ENCODE measurements at regions not wholly inside any gene's neighbourhood (a gene's known extent, or its start where the extent isn't known, plus 50 kb on each side); places are given as distances from the start of the nearest gene placed in this dataset.

- DNase-seq = no peak
Observed at GRCh38 chr12:98151105-98151590, 364.2 kb upstream of the TMPO start.

DNA sequence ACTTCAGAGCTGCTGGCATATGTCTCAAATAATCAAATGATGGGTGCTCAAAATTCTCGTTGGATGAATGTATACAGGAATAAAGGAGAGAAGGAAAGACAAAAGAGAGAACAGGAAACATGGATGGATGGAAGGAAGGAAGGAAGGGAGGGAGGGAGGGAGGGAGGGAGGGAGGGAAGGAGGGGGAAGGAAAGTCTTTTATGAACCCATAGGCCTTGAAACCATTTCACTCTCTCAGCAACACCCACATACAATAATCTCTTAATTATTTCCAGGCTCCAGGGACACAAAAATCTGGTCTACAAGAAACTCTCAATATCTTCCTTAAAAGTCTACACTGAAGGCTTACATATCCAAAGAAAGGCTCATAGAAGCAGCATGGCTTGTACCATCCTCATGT is 363.4 kb upstream of the TMPO start:
- DNase-seq = no peak

DNA sequence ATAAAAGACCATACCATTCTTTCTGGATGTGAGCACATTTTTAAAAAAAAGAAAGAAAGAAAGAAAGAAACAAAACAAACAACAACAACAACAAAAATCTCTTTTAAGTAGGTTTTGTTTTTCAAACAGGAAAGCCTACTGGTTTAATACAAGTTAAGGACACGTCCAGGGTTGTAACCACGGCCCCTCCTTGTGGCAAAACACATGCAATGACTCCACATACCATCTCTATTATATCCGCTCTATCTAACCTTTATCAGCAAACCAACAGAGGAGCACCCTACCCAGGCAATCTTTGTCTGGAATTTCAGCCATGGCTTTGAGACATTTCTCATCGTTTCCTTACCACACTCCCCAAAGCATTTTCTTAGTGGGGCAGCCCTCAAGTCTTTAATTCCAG is 360.5 kb upstream of the TMPO start:
- no peak for DNase-seq

DNA sequence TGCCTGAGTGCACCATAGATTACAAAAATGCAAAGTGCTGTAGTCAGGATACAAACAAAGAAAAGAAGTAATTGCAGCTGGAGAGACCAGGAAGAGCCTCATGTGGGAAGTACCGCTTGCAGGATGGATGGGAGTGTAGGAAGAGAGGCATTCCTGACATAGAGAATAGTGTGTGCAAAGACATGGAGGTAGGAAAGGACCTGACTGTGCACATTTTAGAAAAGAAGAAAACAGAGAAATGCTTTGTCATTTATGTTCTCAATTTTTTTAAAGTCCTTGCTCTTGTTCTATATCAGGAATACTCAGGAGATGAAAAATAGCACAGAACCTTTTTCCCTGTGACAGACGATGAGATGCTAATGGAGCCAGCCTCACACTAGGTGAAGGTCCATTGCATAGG is 358.7 kb upstream of the TMPO start:
- DNase-seq = no peak

DNA sequence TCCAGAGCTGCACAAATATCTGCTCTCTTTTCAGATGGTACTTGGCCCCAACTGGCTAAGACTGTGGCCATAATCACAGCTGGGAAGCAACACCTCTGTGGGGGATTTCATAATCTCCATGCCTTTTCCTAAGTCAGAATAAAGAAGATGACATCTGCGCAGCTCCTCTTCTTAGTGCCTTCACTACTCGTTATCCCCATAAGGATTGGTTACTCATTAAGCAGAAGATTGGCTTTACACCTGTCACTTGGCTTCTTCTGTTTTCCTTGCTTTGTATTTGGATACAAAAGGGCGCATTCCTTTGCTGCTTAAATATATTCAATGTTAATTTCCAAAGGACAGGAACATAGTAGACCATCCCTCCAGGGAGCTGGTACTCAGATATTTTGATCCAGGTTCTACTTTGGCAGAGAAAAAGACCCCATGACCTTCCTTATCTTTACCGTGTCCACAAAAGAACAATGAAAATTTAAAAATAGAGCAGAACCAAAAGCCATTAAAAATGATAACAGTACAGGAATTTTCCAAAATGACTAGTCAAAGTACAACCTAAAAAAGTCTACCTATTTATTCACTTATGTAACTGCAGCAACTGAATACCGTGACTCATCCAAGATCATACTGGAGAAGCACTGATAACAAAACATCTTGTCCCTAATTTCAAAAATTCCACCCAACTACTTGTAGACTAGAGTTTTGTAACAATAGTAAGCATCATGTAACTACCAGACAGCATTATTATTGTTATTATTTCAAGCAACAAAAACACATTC is 352.3 kb upstream of the TMPO start:
- no peak for DNase-seq

DNA sequence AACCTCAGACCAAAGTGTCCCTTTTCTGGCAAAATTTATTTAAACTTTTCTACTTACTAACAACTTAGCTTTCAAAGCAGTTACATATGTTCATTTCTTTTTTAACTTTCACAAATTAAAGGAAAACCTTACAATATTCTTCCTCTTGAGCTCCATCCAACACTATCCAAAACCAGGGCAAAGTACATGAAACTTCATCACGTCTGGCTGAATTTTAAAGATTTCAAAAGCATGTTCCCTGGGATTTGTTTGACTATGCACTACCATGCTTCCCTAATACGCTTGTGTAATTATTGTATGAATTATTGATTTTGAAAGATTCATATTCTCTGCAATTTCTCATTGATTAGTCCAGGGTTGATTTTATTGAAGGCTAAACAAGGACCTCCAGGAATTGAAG is 343.1 kb upstream of the TMPO start:
- DNase-seq = no peak

DNA sequence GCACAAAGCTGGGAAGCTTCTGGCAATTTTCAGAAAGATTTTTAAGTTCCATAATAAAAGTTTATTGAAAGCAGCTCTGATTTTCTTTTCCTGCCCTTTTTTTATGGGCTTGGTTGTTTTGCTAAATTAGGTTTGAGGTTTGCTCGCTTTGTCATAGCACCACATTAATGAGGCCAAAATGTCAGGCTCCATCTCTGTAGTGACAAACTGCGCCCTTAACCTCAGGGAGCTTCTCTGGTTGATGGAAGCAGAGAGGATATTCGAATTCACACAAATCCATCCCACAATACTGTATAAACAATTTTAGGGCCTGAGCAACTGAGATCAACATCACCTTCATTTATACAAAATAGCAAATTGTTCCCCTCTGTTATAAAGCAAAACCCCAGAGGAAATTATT is 342.6 kb upstream of the TMPO start:
- DNase-seq = no peak

DNA sequence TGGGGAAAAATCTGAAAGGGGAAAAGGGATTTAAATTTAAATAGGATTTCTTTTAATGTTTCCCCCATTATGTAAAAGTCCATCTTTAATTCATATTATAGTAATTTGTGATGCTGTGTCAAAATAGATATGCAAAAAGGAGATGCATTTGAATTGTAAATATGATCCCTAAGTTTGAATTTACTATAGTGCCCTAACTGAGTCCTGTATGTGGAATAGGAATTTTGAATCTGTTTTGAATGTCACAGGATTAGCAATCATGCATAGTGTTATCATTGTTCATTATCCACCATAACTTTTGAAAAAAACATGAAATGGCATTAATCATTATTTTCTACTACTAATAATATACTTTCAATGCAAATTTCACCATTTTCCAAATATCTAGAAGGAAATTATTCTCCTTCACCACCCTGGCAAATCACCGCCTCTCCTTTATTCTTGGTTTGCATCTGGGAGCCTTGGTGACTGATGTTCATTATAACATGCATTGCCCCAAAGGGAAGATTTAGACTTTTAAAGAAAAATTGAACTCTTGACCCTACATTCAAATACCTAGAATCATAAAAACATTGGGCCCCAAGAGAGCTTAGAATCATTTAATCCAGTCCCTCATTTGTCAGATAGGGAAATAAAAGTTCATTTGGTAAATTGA is 341.5 kb upstream of the TMPO start:
- no peak for DNase-seq

DNA sequence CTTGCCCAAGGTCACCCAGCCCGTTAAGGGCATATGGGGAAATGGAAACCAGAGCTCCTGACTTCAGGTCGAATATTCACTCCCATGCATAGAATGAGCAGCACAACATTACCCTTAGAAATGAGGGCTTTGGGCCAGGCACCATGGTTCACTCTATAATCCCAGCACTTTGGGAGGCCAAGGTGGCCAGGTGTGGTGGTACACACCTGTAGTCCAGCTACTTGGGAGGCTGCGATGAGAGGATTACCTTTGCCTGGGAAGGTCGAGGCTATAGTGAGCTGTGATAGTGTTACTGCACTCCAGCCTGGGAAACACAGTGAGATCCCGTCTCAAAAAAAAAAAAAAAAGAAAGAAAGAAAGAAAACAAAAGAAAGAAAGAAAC is 341.0 kb upstream of the TMPO start:
- no peak for DNase-seq

DNA sequence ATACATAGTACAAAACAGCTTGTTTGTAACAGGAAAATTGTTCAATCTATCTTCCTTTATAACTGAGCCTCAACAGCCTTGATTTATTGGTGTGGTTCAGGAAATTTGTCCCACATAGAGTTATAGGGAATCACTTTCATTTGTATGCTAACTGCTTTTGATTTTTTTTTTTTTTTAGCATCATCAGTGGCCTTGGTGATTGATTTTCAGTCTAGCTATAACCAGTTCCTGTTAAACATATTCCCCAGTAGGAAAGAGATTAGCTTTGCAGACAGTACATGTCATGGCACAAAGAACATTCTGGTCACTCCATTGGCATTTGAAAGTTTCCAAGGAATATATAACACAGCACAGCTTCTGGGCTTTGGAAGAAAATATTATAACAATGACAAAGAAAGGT is 337.3 kb upstream of the TMPO start:
- no peak for DNase-seq

DNA sequence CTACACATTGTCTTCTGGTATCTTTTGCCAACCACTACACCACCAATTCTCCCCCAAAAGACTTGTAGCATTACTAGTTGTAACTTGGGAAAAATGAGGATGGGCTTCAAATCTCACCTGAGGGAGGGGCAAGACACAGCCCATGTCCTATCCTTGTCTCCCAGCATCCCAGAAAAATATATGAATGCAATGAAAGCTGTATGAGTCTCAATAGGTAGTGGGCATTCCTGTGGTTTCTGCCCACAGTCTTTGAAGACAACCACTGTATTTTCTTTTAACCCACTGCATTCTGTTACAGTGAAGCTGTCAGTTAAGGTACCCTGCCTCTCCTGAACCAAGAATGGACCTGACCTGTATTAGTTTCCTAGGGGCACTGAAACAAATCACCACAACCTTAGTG is 336.2 kb upstream of the TMPO start:
- no peak for DNase-seq

DNA sequence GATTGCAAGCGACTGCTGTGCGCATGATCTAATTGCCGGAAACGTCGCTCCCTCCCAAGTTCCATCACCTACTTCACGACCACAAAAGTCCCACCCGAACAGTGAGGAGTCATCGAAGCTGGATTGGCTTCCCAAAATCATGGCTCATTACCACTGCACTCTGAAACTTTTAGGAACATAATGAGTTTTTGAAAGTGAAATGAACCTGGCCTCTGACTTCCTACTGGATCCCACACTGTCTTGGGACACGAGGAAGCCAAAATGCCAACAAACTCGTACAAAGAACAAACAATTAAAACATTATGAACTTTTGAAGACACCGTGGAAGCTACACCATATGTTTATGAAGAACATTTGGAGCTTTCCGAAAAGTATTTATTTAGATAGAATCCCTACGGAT is 334.8 kb upstream of the TMPO start:
- no peak for DNase-seq

DNA sequence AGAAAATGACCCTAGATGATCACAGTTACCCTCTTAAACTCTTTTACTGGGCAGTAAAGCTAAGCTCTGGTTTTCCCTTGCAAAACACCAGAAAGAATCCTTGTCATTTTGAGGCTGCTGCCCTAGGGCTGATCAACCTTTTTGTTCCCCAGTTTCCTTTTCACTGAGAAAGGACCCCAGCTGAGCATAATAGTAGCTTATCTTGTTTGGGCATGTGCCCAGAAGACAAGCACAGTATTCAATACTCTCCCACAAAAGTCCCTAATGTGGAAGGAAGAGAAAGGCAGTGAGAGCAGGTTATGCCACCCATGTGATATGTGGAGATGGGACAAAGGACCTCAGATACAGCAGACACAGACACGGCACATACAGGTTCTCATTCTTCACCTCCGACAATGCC is 332.6 kb upstream of the TMPO start:
- no peak for DNase-seq

- no peak for DNase-seq
Observed at GRCh38 chr12:98185606-98186005, 329.8 kb upstream of the TMPO start.

DNA sequence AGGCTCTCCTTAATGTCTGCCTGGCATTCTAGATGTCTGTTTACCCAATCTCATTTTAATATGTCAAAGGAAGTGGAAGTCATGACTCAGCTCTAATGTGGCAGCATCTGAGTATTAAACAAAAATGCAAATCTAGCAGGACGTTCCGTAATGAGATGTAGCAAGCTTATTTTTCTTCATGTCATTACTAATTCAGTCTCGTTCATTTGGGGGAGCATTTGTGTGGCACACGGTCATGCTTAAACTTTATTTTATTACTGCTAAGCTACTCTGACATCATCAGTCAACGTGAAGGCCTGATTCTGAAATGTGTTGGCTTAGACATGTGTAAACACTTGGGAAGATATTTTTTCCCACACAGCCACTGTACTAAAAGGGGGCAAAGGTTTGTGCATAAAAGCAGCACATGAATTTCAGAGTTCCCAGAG is 326.7 kb upstream of the TMPO start:
- DNase-seq = peak in 3 of 4 experiments; percentile 9 to 66 (median 55)

- no peak for DNase-seq
Observed at GRCh38 chr12:98194591-98194990, 320.8 kb upstream of the TMPO start.

- DNase-seq = no peak
Observed at GRCh38 chr12:98198261-98198982, 317.0 kb upstream of the TMPO start.

GRCh38 chr12:98208816-98209215 is 306.6 kb upstream of the TMPO start:
- DNase-seq = no peak

DNA sequence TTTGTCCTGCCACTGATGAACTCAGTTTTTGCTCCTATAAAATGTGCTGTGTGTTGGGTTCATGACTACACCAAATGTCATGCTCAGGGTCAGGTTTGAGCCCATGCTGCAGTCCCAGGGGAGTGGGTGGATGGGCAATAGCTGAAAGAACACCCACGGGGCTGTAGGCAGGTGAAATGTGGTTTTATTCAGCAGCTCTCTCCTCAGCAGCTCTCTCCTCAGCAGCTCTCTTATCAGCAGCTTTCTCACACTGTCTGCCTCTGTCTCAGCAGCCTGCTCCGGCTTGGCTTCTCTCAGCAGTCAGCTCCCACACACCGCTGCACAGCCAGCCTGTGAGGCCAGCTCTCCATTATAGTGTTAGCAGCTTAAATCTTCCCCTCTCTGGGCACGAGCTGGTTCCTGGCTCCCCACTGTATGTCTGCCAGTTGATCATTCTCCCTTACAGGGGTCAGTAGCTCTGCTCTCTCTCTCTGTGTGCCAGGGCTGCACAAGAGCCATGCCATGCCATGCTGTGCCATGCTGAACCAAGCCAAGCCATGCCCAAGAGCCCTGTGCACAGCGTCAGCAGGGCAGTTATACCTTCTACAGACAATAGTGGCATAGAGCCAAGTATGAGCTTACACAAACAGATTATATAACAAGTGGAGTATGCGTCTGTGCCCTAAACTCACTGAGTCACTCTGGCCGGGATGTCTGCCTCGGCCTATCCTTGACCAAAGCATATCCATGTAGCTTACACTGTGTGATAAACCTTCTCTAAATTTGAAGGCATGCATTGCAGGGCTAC is 303.3 kb upstream of the TMPO start:
- DNase-seq = no peak

DNA sequence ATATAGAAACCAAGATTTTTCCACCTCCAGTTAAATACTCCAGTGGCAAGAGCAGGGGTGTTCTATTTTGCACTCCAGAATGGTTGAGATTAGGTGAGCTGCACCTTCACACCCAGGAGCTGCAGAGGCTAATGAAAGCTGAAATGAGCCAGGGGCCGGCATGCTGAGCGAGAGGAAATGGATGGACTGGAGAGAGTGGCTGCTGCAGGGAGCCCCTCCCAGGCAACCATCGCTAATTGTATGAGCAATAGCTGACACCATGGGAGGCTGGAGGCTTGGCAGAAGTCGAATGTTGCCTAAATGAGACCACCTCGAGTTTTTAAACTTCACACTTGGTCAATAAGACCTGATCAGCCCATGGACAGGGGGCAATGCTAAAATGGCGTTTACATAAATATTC is 301.8 kb upstream of the TMPO start:
- no peak for DNase-seq

DNA sequence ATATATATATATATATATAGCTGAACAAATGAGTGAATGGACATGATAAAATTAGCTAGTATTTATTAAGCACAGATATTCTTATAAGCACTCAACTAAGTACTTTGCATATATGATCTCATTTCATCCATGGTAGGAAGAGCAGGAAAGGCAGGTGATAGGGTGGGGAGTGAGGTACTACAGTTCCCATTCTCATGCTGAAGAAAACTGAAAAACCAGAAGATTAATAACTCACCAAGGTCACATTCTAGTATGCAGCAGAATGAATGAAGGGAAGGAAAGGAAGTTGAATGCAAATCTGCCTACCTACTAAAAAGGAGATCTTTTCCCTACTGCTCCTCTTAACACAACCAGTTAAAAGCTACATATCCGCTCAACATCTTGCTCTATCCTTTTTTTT is 298.1 kb upstream of the TMPO start:
- DNase-seq = no peak

DNA sequence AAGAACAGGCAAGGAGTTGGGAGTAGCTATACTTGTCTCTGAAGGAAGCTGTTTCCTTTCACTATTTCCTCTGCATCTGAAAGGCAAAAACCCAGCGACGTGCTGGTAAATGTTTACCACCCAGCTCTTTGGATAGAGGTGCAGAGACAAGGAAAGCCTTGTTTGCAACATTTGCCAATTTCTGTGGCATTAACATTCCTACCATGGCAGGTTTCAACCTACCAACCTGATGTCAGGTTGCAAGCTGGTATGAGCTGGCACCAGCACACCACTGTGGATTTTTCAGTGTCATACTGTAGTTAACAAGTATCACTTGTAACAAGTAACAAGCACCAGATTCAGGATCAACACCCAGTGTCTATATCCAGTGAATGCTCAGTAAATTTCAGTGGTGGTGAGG is 294.8 kb upstream of the TMPO start:
- no peak for DNase-seq

GRCh38 chr12:98221243-98221808 is 294.1 kb upstream of the TMPO start:
- DNase-seq = no peak

Measured in suppressor macrophage (primary cell).